ENCODE measurements at regions not wholly inside any gene's neighbourhood (a gene's known extent, or its start where the extent isn't known, plus 50 kb on each side); places are given as distances from the start of the nearest gene placed in this dataset.

- DNase-seq (ENCODE audit: extremely low spot score), result peak; percentile 19
- no peak overlapping the region for H3K4me3 ChIP-seq
- intact Hi-C loops (cut with DNase I), result no loop called here
- no peak overlapping the region for H3K27ac ChIP-seq (replicated peaks in 1 of 4)
- no peaks in the 10 kb centered on the region for H3K4me1 ChIP-seq
- H3K27me3 ChIP-seq, result no peaks in the 10 kb centered on the region
- TF ChIP-seq CTCF (IDR thresholded peaks at IDR 0.05), result no peak
- TF ChIP-seq POLR2AphosphoS5 (IDR thresholded peaks at IDR 0.05), result no peak
- no peak for TF ChIP-seq POLR2A (IDR thresholded peaks at IDR 0.05; ENCODE audit: low read depth)
- no peak for TF ChIP-seq EP300 (IDR thresholded peaks at IDR 0.05)
- WGBS, result 96% methylated on average over 2 of the region's 2 CpGs
- no peaks in the 10 kb centered on the region for H3K9me3 ChIP-seq
- H3K36me3 ChIP-seq, result no peaks in the 10 kb centered on the region
Observed at GRCh38 chr1:232188318-232188717, 441.6 kb downstream of the SIPA1L2 start.

- Histone ChIP-seq H3K9me3 (no peaks in the 10 kb centered on the region), H3K27me3 (no peaks in the 10 kb centered on the region), H3K4me3 (no peak overlapping the region), H3K4me1 (no peaks in the 10 kb centered on the region), H3K27ac (replicated peaks in 1 of 4) (no peak overlapping the region), H3K36me3 (no peaks in the 10 kb centered on the region)
- TF ChIP-seq POLR2A (IDR thresholded peaks at IDR 0.05; ENCODE audit: low read depth) (no peak), CTCF (IDR thresholded peaks at IDR 0.05) (no peak), POLR2AphosphoS5 (IDR thresholded peaks at IDR 0.05) (no peak), EP300 (IDR thresholded peaks at IDR 0.05) (no peak)
- intact Hi-C loops (cut with DNase I), result no loop called here
- peak; percentile 62 for DNase-seq (ENCODE audit: extremely low spot score)
- WGBS, result 83% methylated on average over 3 of the region's 3 CpGs
Observed at GRCh38 chr1:232186931-232187330, 443.0 kb downstream of the SIPA1L2 start.

- TF ChIP-seq POLR2A (IDR thresholded peaks at IDR 0.05; ENCODE audit: low read depth), result no peak
- no peak for TF ChIP-seq CTCF (IDR thresholded peaks at IDR 0.05)
- no peak for TF ChIP-seq EP300 (IDR thresholded peaks at IDR 0.05)
- TF ChIP-seq POLR2AphosphoS5 (IDR thresholded peaks at IDR 0.05), result no peak
- H3K4me1 ChIP-seq, result peaks cover 0 to 10% (median 7%) of the 10 kb centered on the region in 4 donors
- H3K27ac ChIP-seq (replicated peaks in 1 of 4), result no peak overlapping the region
- intact Hi-C loops (cut with DNase I), result no loop called here
- WGBS, result 89% methylated on average over 18 of the region's 18 CpGs
- no peaks in the 10 kb centered on the region for H3K9me3 ChIP-seq
- no peak overlapping the region for H3K4me3 ChIP-seq
- DNase-seq (ENCODE audit: extremely low spot score), result peak; percentile 81
- H3K36me3 ChIP-seq, result no peaks in the 10 kb centered on the region
- H3K27me3 ChIP-seq, result no peaks in the 10 kb centered on the region
Observed at GRCh38 chr1:232184561-232185530, 445.1 kb downstream of the SIPA1L2 start.

GRCh38 chr1:232183802-232184201 lies 446.1 kb downstream of the SIPA1L2 start:
- peak; percentile 74 for DNase-seq (ENCODE audit: extremely low spot score)
- peaks cover 0 to 12% (median 9%) of the 10 kb centered on the region in 4 donors for H3K4me1 ChIP-seq
- no peak overlapping the region for H3K27ac ChIP-seq (replicated peaks in 1 of 4)
- TF ChIP-seq EP300 (IDR thresholded peaks at IDR 0.05), result no peak
- TF ChIP-seq POLR2AphosphoS5 (IDR thresholded peaks at IDR 0.05), result no peak
- no peak for TF ChIP-seq POLR2A (IDR thresholded peaks at IDR 0.05; ENCODE audit: low read depth)
- TF ChIP-seq CTCF (IDR thresholded peaks at IDR 0.05), result no peak
- intact Hi-C loops (cut with DNase I), result no loop called here
- H3K36me3 ChIP-seq, result no peaks in the 10 kb centered on the region
- H3K27me3 ChIP-seq, result no peaks in the 10 kb centered on the region
- no peak overlapping the region for H3K4me3 ChIP-seq
- H3K9me3 ChIP-seq, result no peaks in the 10 kb centered on the region

All from esophagus muscularis mucosa (tissue), 4 donors.